NCI-H2107 treated with DMSO at 0.1 percent for 48 hours (cell line): ENCODE measurements at regions not wholly inside any gene's neighbourhood (a gene's known extent, or its start where the extent isn't known, plus 50 kb on each side); places are given as distances from the start of the nearest gene placed in this dataset.

Experiments
- DNase-seq: peaks from one replicate; lab custom pipeline; 2025; ENCODE audit not compliant: unreplicated experiment; lab: John Stamatoyannopoulos, UW

DNA sequence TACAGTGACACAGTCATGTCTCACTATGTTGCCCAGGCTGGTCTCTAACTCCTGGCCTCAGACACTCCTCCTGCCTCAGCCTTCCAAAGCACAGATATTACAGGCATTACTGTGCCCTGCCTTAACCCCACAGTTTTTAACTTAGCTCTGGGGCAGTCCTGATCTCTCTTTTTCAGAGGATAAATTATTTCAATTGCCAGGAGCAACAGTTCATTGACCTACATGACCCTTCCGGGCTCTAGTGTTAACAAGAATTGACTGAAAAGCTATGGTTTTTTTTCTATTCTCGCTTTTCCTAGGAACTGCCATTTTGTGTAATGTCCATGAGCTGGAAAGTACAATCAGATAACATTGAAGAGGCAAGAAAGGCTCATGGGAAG is 92.8 kb downstream of the HNRNPLL start:
- DNase-seq: no peak

DNA sequence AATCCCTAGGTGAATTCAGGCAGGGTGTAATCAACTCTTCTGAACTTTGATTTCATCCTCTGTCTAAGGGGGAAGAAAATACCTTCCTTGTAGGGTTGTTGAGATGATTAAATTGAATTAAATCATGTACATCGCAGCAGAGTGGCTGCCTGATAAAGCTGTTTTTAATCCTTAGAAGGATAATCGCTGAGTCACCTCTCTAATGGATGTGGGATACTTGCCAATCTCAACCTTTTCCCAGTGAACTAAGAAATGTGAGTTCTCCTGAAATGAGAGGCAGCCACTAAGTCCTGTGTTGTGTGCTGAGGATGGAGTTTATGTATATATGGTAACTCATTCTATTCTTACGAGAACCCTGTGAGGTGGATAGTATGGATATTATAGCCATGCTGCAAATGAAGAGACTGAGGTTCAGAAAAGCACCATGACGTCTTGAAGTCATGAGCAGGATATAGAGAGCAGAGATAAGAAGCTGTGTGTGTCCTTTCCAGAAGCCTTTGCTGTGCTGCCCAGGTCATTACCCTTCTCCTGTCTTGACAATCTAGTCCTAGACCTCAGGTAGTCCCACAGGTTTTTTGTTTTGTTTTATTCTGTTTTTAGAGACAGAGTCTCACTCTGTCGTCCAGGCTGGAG is 93.3 kb downstream of the HNRNPLL start:
- no peak for DNase-seq

DNA sequence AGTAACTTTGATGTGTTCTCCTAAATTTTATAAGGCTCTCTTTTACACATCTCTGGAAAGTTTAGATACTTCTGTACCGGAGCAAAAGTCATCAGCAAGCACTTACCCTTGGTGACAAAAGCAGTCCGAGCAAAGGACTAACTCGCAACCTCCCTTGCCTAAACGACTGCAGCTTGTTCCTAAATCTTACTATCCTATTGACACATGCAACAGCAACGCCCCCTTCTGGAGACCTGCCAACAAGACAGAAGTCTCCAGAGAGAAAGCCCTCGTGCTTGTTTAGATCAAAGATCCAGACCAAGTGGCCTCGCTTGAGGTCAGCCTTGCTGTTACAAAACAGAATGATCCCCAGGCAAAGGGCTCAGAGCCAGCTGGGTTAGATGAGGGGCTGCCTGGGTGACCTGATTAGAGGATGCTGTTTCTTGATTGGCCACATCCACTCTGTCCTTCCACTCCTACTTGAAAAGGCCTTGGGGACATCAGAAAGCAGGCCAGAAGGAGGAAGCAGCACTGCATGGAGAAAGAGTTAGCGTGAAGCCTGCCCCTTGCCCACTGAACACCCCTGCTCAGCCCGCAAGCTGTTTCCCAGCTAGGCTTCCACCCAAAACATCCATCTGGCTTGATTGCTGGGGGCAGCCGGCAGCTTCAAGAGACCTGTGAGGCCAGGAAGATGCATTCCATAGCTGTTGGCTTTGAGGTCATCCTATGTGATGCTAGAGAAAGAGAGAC is 94.3 kb downstream of the HNRNPLL start:
- DNase-seq: peak; percentile 48

DNA sequence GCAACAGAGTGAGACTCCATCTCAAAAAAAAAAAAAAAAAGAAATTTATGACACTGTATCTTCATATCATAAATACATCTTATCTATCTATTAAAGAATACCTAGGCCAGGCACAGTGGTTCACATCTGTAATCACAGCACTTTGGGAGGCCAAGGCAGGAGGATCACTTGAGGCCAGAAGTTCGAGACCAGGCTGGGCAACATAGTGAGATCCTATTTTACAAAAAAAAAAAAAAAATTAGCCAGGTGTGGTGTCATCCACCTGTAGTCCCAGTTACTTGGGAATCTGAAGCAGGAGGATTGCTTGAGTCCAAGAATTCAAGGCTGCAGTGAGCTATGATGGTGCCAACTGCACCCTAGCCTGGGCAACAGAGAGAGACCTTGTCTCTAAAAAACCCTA is 95.0 kb downstream of the HNRNPLL start:
- DNase-seq: no peak

DNA sequence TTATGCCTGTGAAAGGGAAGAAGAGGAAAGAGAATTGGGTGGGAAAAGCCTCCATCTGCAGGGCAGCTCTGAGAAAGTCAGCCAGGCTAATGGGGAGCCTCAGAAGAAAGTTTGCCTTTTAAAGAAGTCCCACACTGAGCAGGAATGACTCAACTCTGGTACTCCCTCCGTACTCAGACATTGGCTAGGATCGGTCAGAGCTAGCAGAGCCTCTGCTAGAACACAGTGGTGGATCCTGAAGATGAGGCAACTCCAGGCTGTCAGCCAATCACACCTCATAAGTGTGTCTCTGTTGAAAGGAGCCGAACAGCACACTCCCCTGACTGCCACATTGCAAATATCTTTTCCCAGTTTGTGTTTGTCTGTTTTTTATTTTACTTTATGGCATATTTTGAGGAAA is 96.9 kb downstream of the HNRNPLL start:
- DNase-seq: no peak

DNA sequence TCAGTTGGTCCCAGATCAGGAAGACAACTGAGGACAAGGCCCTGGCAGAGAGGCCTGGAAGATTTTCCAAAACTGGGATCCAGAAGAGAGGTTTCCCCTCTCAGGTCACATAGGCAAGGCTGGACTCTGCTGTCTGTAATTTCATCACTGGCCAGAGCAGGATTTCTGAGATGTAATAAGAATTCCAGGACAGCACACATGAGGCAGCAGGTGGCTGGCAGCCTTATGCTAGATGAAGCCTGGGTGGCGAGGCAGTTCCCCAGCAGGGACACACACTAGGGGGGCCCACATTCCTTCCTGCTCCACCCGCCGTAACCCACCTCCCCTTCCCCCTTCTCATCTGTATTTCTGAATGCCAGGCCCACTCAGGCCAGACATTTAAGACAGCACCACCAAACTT is 98.6 kb downstream of the HNRNPLL start:
- DNase-seq: no peak

DNA sequence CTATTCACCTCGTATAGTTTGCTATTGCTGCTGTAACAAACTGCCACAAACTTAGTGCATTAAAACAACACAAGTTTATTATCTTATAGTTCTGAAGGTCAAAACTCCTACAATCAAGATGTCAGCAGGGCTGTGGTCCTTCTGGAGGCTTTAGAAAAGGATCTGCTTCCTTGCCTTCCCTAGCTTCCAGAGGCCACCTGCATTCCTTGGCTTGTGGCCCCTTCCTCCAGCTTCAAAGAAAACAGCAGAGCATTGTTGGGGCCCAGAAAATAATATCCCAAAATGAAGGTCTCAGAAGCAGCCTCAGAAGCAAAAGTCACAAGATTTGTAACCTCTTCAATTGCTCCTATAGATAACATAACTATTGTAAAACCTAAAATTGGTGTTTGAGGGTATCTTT is 100.6 kb downstream of the HNRNPLL start:
- no peak for DNase-seq

DNA sequence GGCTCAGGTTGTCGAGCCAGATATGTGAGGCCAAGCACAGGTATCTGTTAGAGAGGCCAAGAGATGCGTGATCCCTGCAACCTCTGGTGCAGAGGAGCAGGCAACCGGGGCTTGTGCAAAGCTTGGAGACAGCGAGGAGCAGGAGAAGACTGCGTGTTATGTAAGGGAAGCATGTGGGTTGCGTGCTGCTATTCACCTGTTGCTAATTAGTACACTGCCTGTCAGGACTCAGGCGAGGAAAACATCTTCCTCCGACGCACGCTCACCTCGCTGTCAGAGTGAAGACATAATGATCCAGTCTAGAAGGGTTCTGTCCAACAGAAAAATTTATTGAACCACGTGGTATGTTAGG is 102.5 kb downstream of the HNRNPLL start:
- no peak for DNase-seq

DNA sequence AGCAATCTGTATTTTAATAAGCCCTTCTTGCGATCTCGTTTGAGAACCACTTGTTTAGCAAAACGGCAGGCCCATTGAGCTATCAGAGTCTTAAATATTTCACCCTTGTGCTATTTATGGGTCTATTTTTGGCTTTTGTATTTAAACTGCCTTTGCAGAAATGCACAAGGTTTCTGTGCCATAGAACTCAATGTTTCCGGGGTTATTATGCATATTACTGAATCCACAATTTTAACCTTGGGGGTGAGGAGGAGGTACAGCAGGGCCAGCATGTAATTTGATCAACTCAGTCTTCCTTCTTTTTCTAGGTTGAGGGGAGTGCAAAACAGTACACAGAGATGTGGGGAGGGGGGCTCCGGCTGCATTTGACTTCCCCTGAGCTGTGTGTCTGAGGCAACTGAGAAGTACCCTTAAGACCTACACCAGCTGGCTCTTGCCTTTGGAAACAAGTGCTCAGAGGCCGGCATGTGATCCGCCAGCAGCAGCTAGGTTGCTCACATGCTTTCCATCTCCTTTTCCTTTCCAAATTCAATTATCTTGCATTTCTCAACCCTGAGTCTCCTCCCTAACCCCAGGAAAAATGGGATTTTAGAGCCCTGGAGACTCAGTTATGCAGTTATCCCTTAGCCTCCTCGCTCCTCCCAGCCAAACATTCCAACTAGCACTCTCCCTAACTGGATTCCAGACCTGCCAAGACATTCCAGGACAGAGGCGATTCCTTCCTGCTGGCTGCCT is 103.0 kb downstream of the HNRNPLL start:
- DNase-seq: no peak

DNA sequence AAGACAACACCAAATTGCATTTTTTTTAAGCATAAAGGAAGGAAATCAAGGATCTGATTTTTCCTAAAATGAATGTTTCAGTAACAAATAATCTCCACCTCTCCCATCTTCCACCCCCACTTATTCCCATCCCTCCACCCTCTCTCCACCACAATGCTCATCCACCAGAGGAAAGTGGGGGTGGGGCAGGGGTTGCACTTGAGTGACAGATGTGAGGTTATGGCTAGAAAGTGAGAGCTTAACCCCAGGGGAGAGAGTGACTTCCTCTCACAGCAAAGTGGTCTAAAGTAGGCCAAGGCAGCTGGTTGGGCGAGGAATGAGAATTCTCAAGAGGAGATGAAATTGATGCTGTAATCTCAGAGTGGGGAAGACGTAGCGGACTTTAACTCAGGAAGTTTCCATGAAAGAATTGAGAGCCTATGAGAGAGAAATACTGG is 104.7 kb downstream of the HNRNPLL start:
- DNase-seq: no peak

DNA sequence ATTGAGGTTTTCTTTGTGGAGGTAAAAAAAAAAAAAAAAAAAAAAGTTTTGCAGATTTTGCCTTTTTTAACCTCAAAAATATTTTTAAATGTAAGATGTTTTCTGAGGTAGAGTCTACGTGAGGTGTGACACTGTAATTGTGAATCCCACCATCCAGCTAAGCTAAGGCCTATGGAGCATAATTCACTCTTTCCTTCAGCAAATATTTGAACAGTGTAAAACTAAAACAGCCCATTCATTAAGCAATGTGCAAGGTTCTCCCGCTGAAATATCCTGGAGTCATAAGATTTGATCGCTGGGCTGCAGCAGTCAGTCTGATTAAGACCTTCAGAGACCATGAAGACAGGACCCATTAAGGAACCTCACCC is 105.1 kb downstream of the HNRNPLL start:
- DNase-seq: no peak

DNA sequence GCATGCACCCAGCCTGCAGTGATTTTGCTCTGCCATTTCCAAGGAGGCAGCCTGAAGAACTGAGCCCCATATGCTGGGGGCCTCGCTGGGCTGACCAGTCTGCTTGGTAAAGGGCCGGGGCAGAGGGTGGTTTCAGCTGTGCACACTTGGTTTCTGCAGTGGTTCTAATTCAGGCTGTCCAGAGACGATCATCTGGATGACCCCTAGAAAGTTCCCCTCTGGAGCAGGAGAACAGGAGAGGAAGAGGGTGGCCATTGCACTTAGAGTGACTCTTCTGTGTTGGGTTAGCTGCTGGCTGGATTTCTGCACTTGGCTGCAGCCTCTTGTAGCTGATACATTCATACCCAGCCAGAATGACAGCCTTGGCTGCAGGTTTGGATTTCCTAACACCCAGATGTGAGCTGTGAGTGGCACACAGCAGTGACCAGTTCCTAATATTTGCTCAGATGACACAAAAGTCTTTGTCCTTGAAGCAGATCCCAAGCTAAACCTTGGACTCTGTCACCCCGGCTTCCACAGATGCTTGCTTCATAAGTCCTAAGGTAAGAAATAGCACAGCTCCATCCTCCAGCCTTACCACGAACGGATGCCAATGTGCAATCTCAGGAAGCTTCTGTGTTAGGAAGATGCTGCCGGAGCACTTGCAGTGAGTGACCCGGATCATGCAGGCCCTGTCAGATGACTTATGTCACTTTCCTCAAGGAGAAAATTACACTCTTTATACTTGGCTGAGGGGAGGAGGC is 105.6 kb downstream of the HNRNPLL start:
- no peak for DNase-seq

DNA sequence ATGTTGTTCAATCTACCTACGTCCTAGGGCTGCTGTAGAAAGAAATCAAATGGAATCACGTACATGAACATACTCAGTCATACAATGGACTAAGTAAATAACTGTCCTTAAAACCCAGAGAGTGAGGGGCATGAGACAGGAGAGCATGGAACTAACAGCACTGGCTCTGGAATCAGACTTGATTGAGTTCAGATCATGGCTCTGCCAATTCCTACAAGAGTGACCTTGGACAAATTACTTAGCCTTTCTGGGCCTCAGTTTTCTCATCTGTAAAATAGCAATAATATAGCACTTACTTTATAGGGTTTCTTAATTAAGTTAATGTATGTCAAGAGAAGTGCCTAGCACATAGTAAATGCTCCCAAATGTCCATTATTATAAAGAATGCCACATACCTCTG is 106.8 kb downstream of the HNRNPLL start:
- DNase-seq: no peak

DNA sequence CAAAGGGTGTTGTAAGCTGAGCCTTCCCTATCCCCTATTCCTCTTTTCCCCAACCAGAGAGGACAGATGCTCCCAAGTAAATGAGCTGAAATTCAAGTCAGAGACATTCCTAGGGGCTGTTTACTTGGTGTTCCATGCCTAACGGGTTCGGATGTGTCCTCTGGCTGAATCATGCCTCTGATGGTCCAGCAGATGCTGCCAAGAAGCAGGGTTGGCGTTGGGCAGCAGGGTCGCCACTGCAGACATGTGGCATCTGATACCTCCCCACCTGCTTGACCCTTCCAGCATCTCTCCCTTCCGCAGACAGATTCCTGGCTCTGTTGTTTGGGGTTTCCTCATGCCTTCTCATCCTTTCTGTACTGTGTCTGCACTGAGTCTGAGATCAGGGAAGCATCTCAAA is 108.3 kb downstream of the HNRNPLL start:
- no peak for DNase-seq

DNA sequence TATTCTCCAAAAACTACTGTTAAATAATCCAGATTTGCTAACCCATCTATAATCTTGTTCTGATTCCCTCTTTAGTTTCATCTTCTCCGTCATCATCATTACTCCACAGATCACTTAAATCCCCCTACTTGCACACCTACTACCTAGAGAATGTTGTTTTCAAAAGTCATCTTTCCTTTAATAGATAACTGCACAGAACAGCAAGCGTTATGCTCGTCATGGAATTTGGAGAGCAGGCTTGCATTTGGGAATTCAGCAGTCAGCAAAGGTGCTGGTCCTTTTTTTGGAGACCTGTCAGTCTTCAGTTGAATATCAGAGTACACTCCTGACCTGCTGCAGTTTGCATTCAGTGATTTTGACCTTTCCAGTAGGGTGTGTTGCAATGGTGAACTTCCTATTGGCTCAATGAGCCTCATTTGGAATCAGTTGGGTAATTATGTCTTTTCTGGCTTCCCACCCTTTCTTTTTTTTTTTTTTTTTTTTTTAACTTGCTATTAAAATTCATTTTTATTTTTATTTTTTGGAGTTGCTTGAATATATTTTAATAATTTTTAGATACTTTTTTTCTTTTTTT is 110.6 kb downstream of the HNRNPLL start:
- DNase-seq: no peak

DNA sequence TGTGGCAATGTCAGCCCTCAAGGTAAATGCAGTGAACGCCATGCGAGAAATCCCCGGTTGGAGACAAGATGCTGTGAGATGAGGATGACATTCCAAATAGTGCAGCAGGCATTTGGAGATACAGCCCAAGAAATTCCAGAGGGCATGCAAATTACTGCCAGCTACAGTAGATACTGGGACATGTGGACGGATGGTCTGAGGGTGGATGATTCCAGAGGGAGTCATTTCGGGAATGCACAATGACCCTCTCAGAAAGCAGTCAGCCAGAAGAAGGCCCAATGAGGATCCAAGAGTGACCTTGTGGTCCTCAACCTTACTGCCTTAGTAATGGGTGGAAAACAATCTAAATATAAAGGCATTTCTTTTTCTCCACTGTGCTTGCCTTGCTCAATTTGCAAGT is 111.3 kb downstream of the HNRNPLL start:
- DNase-seq: no peak

DNA sequence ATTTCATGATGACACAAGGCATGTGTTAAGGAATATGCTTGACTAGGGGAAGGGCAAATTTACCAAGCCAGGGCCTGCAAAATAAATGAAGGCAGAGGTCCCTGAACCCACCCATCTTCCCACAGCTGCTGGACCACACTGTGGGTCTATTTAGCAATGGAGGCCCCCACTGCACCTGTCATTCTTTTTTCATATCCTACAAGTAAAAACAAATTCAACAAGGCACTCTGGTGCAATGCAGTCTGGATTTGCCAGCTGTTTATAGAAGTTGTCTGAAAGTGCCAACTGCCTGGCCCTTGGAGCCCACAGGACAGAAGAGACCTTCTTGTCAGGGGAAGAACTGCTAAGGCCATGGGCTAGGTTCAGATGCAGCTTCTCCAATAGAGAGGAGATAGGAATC is 112.8 kb upstream of the ATL2 start:
- DNase-seq: no peak

DNA sequence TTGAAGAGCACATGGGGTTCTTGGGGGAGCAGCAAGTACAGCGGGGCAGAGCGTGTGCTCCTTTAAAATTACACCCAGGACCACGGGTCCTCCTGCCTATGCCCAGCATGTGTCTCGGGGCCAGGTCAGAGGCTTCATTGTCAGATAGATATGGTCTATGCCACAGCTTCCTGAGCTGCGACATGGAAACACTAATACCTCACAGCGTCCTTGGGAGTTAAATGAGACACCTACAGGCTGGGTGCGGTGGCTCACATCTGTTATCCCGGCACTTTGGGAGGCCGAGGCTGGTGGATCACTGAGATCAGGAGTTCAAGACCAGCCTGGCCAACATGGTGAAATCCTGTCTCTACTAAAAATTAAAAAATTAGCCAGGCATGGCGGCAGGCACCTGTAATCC is 110.8 kb upstream of the ATL2 start:
- no peak for DNase-seq

DNA sequence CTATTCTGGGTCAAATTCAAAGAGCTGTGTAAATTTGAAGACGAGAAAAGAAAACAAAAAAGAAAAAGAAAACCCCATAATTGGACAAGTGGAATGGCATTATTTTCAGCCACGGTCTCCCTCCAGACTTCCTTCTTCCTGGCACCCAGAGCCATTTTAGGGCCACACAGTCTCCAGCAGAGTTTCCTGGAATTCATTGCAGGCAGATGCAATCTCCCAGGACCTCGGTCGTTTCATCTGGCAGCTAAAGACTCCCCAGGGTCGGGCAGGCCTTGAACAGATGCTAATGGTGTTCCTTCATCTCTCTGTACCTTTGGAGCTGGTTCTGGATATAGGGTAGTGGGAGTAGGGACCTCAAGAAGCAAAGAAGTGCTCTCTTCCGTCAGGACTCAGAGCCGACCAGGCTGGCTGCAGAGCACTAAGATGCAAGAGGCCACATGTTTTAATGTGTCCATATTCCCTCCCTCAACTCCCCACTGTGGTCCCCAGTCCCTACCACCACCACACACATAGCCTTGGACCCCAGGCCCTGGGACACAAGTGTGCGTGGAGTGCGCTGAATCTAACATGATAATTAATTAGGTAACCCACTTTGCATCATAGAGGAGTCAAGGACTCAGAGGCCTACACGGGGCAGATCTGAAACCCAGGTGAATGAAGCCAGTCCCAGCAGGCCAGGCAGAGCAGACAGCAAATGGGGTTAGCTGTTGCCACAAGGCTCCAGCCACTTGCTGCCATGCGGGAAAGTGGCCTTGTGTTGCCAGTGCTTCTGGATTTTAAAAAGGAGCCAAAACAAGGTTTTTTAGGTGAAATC is 109.3 kb upstream of the ATL2 start:
- no peak for DNase-seq

DNA sequence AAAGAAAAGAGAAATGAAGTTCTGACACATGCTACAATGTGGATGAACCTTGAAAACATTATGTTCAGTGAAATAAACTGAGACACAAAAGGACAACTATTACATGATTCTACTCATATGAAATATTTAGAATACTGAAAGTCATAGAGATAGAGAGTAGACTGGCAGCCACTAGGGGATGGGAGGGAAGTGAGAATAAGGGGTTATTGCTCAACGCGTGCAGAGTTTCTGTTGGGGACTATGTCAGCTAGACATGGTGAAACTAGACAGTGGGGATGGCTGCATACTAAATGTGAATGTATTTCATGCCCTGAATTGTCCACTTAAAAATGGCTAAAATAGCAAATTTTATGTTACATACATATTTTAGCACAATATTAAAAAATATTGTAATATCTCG is 108.7 kb upstream of the ATL2 start:
- DNase-seq: no peak

DNA sequence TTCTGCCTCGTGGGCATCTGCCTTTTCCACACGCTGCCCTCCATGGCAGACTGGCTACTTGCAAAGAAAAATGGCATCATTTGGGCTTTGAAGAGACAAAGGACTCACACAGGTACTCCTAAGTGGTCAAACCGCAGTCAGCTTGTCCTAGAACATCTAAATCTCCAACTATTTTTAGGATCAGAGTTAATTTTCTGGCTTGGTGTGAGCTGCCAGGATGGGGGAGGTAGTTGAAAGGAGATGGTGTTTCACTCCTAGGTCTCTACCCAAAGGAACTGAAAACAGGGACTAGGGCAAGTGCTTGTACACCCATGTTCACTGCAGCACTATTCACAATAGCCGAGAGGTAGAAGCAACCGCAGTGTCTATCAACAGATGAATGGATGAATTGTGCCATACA is 107.9 kb upstream of the ATL2 start:
- no peak for DNase-seq
